KBM-7 (cell line): ENCODE measurements at regions not wholly inside any gene's neighbourhood (a gene's known extent, or its start where the extent isn't known, plus 50 kb on each side); places are given as distances from the start of the nearest gene placed in this dataset.

Source experiments
- DNase-seq: peaks from one replicate; pipeline ENCODE4 v3.0.0-alpha.2; 2015
- in situ Hi-C: fragments of 300-500 bp; cut with MboI; formaldehyde crosslinking; loops from 2 replicates; pipeline ENCODE4 v1.14.3; 2020; ENCODE audit warnings: low sequenced_read_pairs, low pct_unique_long_range_greater_than_20kb, mixed read lengths

GRCh38 chr7:46566097-46566774 is 645.2 kb upstream of the IGFBP3 start:
- in situ Hi-C loops = no loop called here
- no peak for DNase-seq

GRCh38 chr7:46565253-46566096 is 644.4 kb upstream of the IGFBP3 start:
- no peak for DNase-seq
- in situ Hi-C loops = no loop called here

DNA sequence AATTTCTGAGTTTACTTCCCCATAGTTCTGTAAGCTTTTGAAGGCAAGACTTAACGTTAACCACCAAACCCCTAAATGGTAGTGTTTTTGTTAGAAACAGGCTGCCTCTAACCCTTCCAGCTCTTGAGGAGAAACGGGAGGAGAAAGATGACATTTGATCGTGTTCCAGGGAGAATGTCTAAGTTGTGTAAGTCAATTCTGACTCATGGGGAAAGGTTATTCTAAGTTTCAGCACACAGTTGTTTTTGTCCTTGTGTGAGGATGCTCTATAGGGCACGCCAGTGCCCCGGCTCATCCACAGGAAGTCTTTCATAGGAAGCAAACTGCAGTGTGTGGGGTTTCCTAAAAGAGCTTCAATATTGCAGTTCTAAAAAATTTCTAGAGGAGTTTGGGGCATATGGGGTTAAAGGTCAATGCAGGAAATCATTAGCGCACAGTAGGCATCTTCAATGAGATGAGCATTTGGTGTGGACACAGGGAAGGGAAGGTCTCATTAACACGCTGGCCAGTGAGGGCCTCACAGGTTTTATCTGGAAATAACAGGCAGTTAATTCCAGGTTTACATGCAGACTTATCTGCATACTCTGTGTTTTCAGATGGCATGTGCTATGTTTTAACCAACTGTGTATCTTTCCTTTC is 638.2 kb upstream of the IGFBP3 start:
- in situ Hi-C loops = no loop called here

DNA sequence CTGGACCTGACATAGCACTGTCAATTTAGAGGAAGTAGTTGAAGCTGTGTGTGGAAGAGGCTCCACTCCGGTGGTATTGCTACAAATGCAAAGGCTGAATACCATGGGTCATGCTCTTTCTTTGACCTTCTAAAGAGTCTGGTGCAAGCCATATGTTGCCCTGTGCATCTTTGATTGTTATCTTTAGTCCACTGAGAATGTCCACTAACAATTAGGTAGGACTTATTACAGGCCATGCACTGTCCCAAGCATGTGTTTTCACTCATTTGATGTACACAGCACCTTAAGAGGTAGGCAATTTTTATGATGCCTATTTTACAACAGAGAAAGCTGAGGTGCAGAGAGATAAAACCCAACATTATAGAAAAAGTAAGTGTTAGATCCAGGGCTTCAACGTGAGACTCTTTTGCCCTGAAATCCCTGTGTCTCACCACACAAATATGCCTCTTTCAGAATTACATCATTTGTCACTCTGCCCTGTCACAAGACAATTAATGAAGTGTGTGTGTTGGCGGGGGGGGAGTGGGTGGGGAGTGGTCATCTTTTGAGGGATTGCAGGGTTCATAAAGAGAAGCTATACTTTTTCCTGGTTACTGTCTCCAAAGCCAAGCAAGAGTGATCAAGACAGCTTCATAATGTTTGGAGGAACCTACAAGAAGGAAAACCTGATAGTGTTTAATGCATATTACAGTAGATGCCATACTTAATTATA is 637.6 kb upstream of the IGFBP3 start:
- in situ Hi-C loops = no loop called here
- DNase-seq = no peak

More for the DNA sequence above, 638.2 kb upstream of the IGFBP3 start:
- DNase-seq = no peak

DNA sequence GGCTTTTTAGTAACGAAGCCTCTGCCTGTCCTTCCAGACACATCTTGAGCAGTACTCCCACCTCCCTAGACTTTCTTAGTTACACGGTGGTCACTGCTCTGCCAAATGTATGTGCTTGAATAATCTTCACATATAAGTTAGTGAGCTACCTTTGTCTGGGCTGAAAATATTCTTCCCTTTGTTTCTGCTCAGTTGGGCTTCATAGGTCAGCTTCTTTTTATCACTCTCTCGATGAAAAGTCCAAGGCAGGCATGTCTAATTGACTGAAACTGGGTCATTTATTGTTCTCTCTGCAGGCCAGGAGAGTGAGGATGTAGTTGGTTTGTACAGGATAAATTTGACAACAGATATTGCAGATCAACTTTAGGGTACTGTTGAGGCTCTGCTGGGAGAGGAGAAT is 636.7 kb upstream of the IGFBP3 start:
- in situ Hi-C loops = no loop called here
- no peak for DNase-seq

- in situ Hi-C loops = no loop called here
- DNase-seq = no peak
Observed at GRCh38 chr7:46557295-46557711, 636.2 kb upstream of the IGFBP3 start.

GRCh38 chr7:46554688-46555422 is 633.8 kb upstream of the IGFBP3 start:
- no peak for DNase-seq
- in situ Hi-C loops = no loop called here

DNA sequence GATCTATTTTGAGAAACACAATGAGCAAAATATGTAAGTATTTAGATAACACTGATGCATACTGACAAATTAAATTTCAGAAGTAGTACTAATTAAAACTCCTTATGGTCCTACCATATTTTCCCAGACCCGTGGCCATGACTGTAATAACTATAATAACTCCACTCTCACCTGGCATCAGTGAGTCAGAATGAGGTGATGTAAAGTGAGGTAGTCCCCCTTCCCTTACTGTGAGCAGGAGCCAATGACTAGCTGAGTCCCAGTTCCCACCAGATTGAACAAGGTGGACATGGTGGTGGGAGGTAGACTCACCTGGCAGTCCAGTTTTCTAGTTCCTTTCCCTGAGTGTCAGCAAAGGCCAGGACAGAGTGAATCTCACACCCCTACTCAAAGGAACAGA is 630.5 kb upstream of the IGFBP3 start:
- in situ Hi-C loops = no loop called here
- DNase-seq = no peak

DNA sequence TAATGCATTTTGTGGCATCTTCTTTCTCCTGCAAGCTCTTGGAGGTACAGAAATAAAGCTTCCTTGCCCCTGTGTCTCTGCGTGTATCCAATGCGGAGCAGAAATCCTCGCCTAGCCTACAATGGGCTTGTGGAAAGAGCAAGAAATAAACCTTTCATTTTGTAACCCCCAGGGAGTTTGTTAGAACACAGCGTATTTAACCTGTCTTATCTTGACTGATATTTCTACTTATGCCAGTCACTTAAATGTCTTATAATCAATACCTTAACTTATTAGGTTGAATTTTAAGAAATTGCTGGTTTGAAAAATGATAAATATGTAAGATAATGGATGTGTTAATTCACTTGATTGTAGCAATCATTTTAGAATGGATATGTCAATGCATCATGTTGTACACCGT is 629.8 kb upstream of the IGFBP3 start:
- no peak for DNase-seq
- in situ Hi-C loops = no loop called here

DNA sequence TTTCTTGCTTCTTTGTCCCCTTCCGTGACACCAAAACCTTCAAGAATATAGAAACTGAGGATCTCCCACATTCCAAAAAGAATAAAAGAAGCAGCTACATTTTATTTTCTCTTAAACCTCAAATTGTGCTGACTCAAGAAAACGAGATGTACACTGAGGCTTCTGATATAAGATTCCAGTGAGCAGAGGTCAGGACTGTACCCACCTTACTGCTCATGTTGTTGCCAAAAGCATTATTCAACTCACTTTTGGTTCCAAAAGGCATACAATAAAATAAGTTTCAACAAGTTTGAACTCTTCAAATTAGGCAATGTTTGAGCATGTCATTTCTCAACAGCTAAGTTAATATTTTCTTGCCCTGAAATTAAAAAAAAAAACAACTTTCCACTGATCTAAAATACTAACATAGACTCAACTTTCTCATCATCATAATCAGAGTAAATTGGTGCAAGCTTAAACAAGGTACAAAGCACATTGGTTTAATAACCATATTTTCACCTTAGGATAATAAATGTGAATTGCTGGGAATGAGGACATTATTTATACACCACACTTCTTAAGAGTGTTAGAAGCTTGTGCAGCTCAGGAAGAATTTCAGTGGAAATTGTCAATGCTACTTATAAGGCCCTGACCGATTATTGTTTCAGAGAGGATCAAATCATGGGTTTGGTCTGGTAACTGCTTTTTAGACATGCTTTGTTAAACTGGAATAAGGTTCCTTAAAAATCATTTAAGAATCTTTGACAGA is 629.0 kb upstream of the IGFBP3 start:
- DNase-seq = no peak

GRCh38 chr7:46549347-46549746 is 628.3 kb upstream of the IGFBP3 start:
- DNase-seq = no peak

More for the DNA sequence above, 629.0 kb upstream of the IGFBP3 start:
- in situ Hi-C loops = no loop called here

GRCh38 chr7:46547044-46547443 is 626.0 kb upstream of the IGFBP3 start:
- no peak for DNase-seq
- in situ Hi-C loops = no loop called here

More at GRCh38 chr7:46549347-46549746, 628.3 kb upstream of the IGFBP3 start:
- in situ Hi-C loops = no loop called here

DNA sequence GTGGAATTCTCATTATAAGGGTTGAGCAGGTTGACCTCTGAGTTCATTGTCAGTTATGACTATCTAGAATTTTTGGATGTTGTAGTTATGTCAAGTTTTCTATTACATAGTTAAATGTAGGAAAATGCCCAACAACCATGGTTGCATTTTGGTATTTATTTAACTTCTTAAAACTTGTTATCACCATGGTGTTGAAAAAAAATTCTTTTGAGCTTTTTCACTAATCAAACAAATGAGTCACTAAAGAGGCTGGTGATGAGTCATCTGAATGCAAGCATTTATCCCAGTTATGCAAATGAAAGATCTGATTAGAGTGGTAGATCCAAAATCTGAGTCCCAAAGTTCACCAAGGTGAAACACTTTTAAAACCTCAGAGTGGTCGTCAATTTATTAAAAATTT is 624.7 kb upstream of the IGFBP3 start:
- in situ Hi-C loops = no loop called here
- no peak for DNase-seq

- in situ Hi-C loops = no loop called here
- no peak for DNase-seq
Observed at GRCh38 chr7:46544396-46545008, 623.4 kb upstream of the IGFBP3 start.

GRCh38 chr7:46542076-46542475 is 621.0 kb upstream of the IGFBP3 start:
- no peak for DNase-seq
- in situ Hi-C loops = no loop called here

- in situ Hi-C loops = no loop called here
- DNase-seq = no peak
Observed at GRCh38 chr7:46539892-46540483, 618.9 kb upstream of the IGFBP3 start.

GRCh38 chr7:46537191-46537905 is 616.3 kb upstream of the IGFBP3 start:
- no peak for DNase-seq
- in situ Hi-C loops = no loop called here
